SJCRH30 (cell line): ENCODE measurements at regions not wholly inside any gene's neighbourhood (a gene's known extent, or its start where the extent isn't known, plus 50 kb on each side); places are given as distances from the start of the nearest gene placed in this dataset.
"Not testable (repeated sequence)": the region's sequence is repeated elsewhere in the genome, so short reads cannot be mapped to it uniquely, and the experiment has no call there.

Experiments
- DNase-seq, 2 experiments: peaks; one replicate each; pipeline ENCODE4 v3.0.0-alpha.2; 2015 to 2020
- H3K27ac ChIP-seq: fragments of 250-450 bp; sonication (Bioruptor Pico); 2 replicates; pipeline ENCODE4 v1.5.1; 2020; ENCODE audit warnings: mild to moderate bottlenecking, moderate library complexity
- H3K27me3 ChIP-seq: fragments of 250-450 bp; sonication (Bioruptor Pico); 2 replicates; pipeline ENCODE4 v1.5.1; 2020; ENCODE audit warnings: mild to moderate bottlenecking, moderate library complexity
- H3K36me3 ChIP-seq: fragments of 250-450 bp; sonication (Bioruptor Pico); 2 replicates; pipeline ENCODE4 v1.5.1; 2020; ENCODE audit warnings: mild to moderate bottlenecking, moderate library complexity
- H3K4me1 ChIP-seq: fragments of 250-450 bp; sonication (Bioruptor Pico); 2 replicates; pipeline ENCODE4 v1.5.1; 2020; ENCODE audit warnings: mild to moderate bottlenecking, moderate library complexity
- H3K4me3 ChIP-seq: fragments of 250-450 bp; sonication (Bioruptor Pico); 2 replicates; pipeline ENCODE4 v1.5.1; 2020; ENCODE audit warnings: mild to moderate bottlenecking, moderate library complexity
- H3K9me3 ChIP-seq: fragments of 250-450 bp; sonication (Bioruptor Pico); replicated peaks from 2 replicates; pipeline ENCODE4 v1.5.1; 2020; ENCODE audit warnings: mild to moderate bottlenecking, moderate library complexity

GRCh38 chr5:117559005-117559844, 984.6 kb upstream of the SEMA6A start:
- H3K36me3 ChIP-seq, result no peaks in the 10 kb centered on the region

GRCh38 chr5:117551236-117551635, 976.6 kb upstream of the SEMA6A start:
- no peak overlapping the region for H3K27ac ChIP-seq
- no peaks in the 10 kb centered on the region for H3K27me3 ChIP-seq
- H3K4me1 ChIP-seq, result no peaks in the 10 kb centered on the region
- no peaks in the 10 kb centered on the region for H3K9me3 ChIP-seq
- peak in 1 of 2 experiments; percentile 9 for DNase-seq
- H3K4me3 ChIP-seq, result no peak overlapping the region
- no peaks in the 10 kb centered on the region for H3K36me3 ChIP-seq

More at GRCh38 chr5:117559005-117559844, 984.6 kb upstream of the SEMA6A start:
- Histone ChIP-seq H3K27me3 (no peaks in the 10 kb centered on the region), H3K27ac (no peak overlapping the region), H3K4me1 (no peaks in the 10 kb centered on the region), H3K4me3 (no peak overlapping the region), H3K9me3 (no peaks in the 10 kb centered on the region; the same call in 1 of the 2 replicates)
- no peak for DNase-seq

- Histone ChIP-seq H3K9me3 (peaks cover 6% of the 10 kb centered on the region; the same call in 1 of the 2 replicates), H3K27ac (no peak overlapping the region), H3K27me3 (no peaks in the 10 kb centered on the region), H3K4me3 (no peak overlapping the region), H3K36me3 (no peaks in the 10 kb centered on the region), H3K4me1 (no peaks in the 10 kb centered on the region)
- DNase-seq, result no peak
These were observed 972.6 kb upstream of the SEMA6A start for GRCh38 chr5:117547192-117547591.

- peaks cover 6% of the 10 kb centered on the region; the same call in 1 of the 2 replicates for H3K9me3 ChIP-seq
- peak in 1 of 2 experiments; percentile 31 for DNase-seq
- H3K36me3 ChIP-seq, result no peaks in the 10 kb centered on the region
- no peak overlapping the region; the same call in 1 of the 2 replicates for H3K27ac ChIP-seq
- no peaks in the 10 kb centered on the region for H3K27me3 ChIP-seq
- peaks cover 18% of the 10 kb centered on the region for H3K4me1 ChIP-seq
- H3K4me3 ChIP-seq, result no peak overlapping the region
These were observed 965.1 kb upstream of the SEMA6A start for GRCh38 chr5:117539692-117540091.

- Histone ChIP-seq H3K27ac (no peak overlapping the region), H3K36me3 (no peaks in the 10 kb centered on the region), H3K9me3 (0 out of 2 replicates have a peak, but pooled peaks cover 3% of the 10 kb centered on the region), H3K4me1 (peaks cover 4% of the 10 kb centered on the region; the same call in 1 of the 2 replicates), H3K4me3 (no peak overlapping the region), H3K27me3 (no peaks in the 10 kb centered on the region)
- DNase-seq, result no peak
These were observed 959.2 kb upstream of the SEMA6A start for GRCh38 chr5:117533792-117534191.

- not testable (repeated sequence) for H3K27me3 ChIP-seq, H3K9me3 ChIP-seq, H3K36me3 ChIP-seq, H3K4me1 ChIP-seq, H3K27ac ChIP-seq, DNase-seq, H3K4me3 ChIP-seq
These were observed 958.5 kb upstream of the SEMA6A start for GRCh38 chr5:117533051-117533670.

GRCh38 chr5:117519957-117520500, 945.4 kb upstream of the SEMA6A start:
- Histone ChIP-seq H3K27me3 (no peaks in the 10 kb centered on the region), H3K9me3 (no peaks in the 10 kb centered on the region), H3K36me3 (no peaks in the 10 kb centered on the region), H3K4me1 (no peaks in the 10 kb centered on the region), H3K27ac (no peak overlapping the region), H3K4me3 (no peak overlapping the region)
- DNase-seq, result no peak

GRCh38 chr5:117504305-117504704, 929.7 kb upstream of the SEMA6A start:
- H3K9me3 ChIP-seq, result no peaks in the 10 kb centered on the region
- no peak overlapping the region for H3K4me3 ChIP-seq
- H3K4me1 ChIP-seq, result no peaks in the 10 kb centered on the region
- H3K36me3 ChIP-seq, result no peaks in the 10 kb centered on the region
- DNase-seq, result no peak
- no peak overlapping the region for H3K27ac ChIP-seq
- no peaks in the 10 kb centered on the region for H3K27me3 ChIP-seq

GRCh38 chr5:117497601-117498000, 923.0 kb upstream of the SEMA6A start:
- Histone ChIP-seq H3K4me1 (no peaks in the 10 kb centered on the region), H3K9me3 (peaks cover 9% of the 10 kb centered on the region), H3K27me3 (no peaks in the 10 kb centered on the region), H3K4me3 (no peak overlapping the region), H3K27ac (no peak overlapping the region), H3K36me3 (no peaks in the 10 kb centered on the region)
- DNase-seq, result no peak

GRCh38 chr5:117496801-117497200, 922.2 kb upstream of the SEMA6A start:
- Histone ChIP-seq H3K27me3 (no peaks in the 10 kb centered on the region), H3K4me1 (no peaks in the 10 kb centered on the region), H3K9me3 (peaks cover 10% of the 10 kb centered on the region), H3K27ac (no peak overlapping the region), H3K36me3 (no peaks in the 10 kb centered on the region), H3K4me3 (no peak overlapping the region)
- no peak for DNase-seq

GRCh38 chr5:117494188-117494587, 919.6 kb upstream of the SEMA6A start:
- Histone ChIP-seq H3K4me3 (no peak overlapping the region), H3K36me3 (no peaks in the 10 kb centered on the region), H3K4me1 (0 out of 2 replicates have a peak, but pooled peaks cover 2% of the 10 kb centered on the region), H3K27me3 (no peaks in the 10 kb centered on the region), H3K9me3 (peaks cover 10% of the 10 kb centered on the region), H3K27ac (no peak overlapping the region)
- DNase-seq, result no peak

GRCh38 chr5:117488976-117489500, 914.4 kb upstream of the SEMA6A start:
- no peaks in the 10 kb centered on the region for H3K36me3 ChIP-seq
- DNase-seq, result peak; percentile 13 to 46
- H3K27me3 ChIP-seq, result no peaks in the 10 kb centered on the region
- H3K27ac ChIP-seq, result no peak overlapping the region
- H3K4me3 ChIP-seq, result no peak overlapping the region
- peaks cover 5% of the 10 kb centered on the region; the same call in 1 of the 2 replicates for H3K4me1 ChIP-seq
- peaks cover 12% of the 10 kb centered on the region for H3K9me3 ChIP-seq

GRCh38 chr5:117487556-117487955, 912.9 kb upstream of the SEMA6A start:
- Histone ChIP-seq H3K4me1 (peaks cover 5% of the 10 kb centered on the region; the same call in 1 of the 2 replicates), H3K9me3 (0 out of 2 replicates have a peak, but pooled peaks cover 3% of the 10 kb centered on the region), H3K4me3 (no peak overlapping the region), H3K36me3 (no peaks in the 10 kb centered on the region), H3K27me3 (no peaks in the 10 kb centered on the region), H3K27ac (no peak overlapping the region)
- no peak for DNase-seq

- peak in 1 of 2 experiments; percentile 15 for DNase-seq
- Histone ChIP-seq H3K4me3 (no peak overlapping the region), H3K9me3 (0 out of 2 replicates have a peak, but pooled peaks cover 3% of the 10 kb centered on the region), H3K27me3 (no peaks in the 10 kb centered on the region), H3K36me3 (no peaks in the 10 kb centered on the region), H3K27ac (no peak overlapping the region), H3K4me1 (peaks cover 5% of the 10 kb centered on the region; the same call in 1 of the 2 replicates)
These were observed 912.3 kb upstream of the SEMA6A start for GRCh38 chr5:117486879-117487391.
